ES-I3 (cell line): ENCODE measurements at regions not wholly inside any gene's neighbourhood (a gene's known extent, or its start where the extent isn't known, plus 50 kb on each side); places are given as distances from the start of the nearest gene placed in this dataset.

Experiments
- H3K36me3 ChIP-seq: 2 replicates; pipeline ENCODE4 v1.6.1; 2013; ENCODE audit warnings: mild to moderate bottlenecking, low read length, control low read depth, moderate library complexity; ENCODE audit not compliant: insufficient read depth
- H3K4me1 ChIP-seq: 2 replicates; pipeline ENCODE4 v1.6.1; 2013; ENCODE audit warnings: mild to moderate bottlenecking, control low read depth, low read length; ENCODE audit not compliant: insufficient read depth
- H3K9ac ChIP-seq: 2 replicates; pipeline ENCODE4 v1.6.1; 2013; ENCODE audit warnings: low read depth, mild to moderate bottlenecking, low read length, moderate library complexity
- H3K9me3 ChIP-seq: 2 replicates; pipeline ENCODE4 v1.6.1; 2013; ENCODE audit warnings: mild to moderate bottlenecking, low read length, moderate library complexity; ENCODE audit not compliant: control insufficient read depth, insufficient read depth

DNA sequence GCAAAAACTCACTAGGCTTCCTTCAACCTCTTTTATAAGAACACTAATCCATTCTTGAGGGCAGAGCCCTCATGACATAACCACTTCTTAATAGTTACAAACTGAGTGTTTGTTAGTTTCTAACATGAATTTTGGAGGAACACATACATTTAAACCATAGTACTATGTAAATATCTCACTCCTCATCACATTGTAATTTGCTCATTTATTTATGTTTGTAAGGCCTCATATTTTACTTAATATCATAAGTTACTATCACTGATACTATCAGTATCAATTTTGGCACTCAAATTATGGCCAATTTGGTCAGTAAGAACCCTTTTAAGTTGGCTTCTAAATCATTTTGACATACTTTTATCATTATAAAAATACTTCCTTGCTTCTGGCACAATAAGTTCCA lies 603.1 kb downstream of the ZEB2 start:
- Histone ChIP-seq H3K36me3 (no peaks in the 10 kb centered on the region), H3K4me1 (no peaks in the 10 kb centered on the region), H3K9ac (no peak overlapping the region), H3K9me3 (peaks cover 13% of the 10 kb centered on the region)

DNA sequence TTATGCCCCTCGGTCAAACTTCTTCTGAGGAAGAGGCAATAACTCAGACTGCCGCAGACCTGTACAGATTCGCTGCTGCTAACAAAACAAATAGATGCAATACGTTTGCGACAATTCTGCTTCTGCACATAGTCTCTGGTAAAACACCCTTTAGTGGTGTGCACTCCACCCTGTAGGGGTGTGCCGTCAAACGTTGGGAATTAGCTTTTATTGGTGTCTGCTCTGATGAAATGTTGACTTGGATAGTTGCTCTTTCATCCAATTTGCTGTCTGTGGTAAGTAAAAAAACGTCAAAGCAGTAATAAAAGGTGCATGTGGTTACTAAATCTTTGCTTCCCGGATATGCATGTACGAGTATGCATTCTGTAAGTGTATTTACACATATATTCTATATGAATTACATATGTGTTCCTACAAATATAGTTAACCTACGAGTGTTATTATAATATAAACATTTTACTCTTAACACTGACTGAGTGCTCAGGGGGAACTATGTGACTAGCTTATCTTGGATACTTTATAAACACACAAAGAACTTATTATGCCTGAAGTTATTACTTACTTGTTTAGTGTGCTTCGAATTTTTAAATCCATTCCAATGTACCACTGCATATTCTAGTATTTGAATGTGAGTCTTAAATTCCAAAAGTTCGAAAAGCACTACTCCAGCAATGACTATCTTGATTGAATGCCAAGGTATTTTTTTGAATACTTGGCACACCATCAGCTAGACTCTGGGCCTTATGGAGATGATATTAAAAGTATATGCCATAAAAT lies 610.2 kb downstream of the ZEB2 start:
- Histone ChIP-seq H3K4me1 (peaks cover 11% of the 10 kb centered on the region), H3K9me3 (no peaks in the 10 kb centered on the region), H3K36me3 (no peaks in the 10 kb centered on the region), H3K9ac (no peak overlapping the region)

DNA sequence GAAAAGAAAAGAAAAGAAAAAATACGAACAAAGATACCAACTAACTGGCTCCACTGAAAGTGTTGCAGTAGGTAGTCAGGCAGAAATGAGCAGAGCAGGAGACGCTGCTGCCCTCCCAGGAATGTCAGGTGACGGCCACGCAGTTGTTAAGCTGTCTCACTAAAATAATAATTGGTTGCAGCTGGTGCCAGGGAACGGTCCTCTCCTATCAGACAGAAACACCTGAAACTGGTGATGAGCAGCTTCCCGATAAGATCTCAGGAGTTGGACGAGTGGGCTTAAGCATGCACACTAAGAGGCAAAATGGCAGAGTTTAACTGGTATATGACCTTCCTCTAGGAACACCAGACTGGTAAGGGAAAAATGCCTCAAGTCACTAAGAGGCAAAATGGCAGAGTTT lies 611.1 kb downstream of the ZEB2 start:
- peaks cover 11% of the 10 kb centered on the region for H3K4me1 ChIP-seq
- no peaks in the 10 kb centered on the region for H3K36me3 ChIP-seq
- H3K9me3 ChIP-seq = no peaks in the 10 kb centered on the region

DNA sequence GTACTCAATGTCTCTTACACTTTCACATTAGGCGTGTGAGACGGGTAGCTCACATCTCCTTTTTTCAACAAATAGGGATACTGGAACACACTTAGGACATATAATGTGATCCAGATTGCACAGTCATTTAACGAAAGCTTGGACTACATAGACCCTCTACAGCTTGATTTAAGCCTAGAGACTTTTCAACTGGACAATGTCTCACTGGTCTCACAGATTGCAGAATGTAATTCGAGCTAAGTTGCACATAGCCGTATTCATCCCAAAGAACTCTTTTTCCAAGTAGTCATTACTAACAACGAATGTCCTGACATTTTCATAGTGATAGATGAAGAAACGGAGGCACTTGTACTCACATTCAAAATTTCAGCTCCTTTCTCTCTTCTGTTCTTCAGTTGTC lies 612.1 kb downstream of the ZEB2 start:
- no peaks in the 10 kb centered on the region for H3K36me3 ChIP-seq
- peaks cover 11% of the 10 kb centered on the region for H3K4me1 ChIP-seq
- no peaks in the 10 kb centered on the region for H3K9me3 ChIP-seq
- no peak overlapping the region for H3K9ac ChIP-seq

More for the DNA sequence above, 611.1 kb downstream of the ZEB2 start:
- H3K9ac ChIP-seq = no peak overlapping the region

DNA sequence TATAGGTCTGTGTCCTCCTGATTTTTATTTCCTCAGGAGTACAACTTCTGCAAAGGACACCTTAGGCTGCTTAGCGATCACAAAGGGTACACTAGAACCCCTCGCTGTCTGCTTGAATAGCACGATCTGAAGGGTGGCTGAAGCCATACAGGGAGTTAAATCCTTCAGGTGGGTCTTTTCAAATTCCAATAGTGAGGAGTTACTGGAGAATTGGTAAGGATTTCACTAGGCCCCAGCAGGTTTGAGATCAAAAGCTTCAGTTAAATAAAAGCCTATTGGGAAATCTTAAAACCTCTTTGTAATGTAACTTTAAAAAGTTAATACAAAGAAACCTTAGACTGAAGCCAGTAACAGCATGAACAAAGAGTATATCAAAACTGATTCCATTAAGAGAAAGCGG lies 613.1 kb downstream of the ZEB2 start:
- peaks cover 11% of the 10 kb centered on the region for H3K4me1 ChIP-seq
- no peak overlapping the region for H3K9ac ChIP-seq
- H3K36me3 ChIP-seq = no peaks in the 10 kb centered on the region
- H3K9me3 ChIP-seq = no peaks in the 10 kb centered on the region

DNA sequence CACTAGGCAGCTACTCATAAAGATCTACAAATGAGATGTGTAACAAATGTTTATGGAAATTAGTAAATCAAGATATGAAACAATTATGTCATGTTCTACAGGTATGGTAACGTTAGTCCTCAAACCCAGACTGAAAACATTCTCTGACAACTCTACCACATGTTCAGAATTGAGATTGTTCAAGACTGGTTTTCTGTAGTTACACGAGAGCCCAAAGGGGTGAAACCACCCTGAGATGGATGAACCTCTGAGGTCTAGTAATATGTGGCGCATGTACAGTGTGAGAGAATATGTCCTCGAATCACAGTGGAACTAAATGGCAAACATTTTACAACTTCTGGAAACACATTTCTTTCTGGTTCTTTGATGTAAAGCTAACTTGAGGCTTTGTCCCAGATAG lies 614.3 kb downstream of the ZEB2 start:
- Histone ChIP-seq H3K4me1 (peaks cover 18% of the 10 kb centered on the region), H3K9ac (no peak overlapping the region), H3K9me3 (no peaks in the 10 kb centered on the region), H3K36me3 (no peaks in the 10 kb centered on the region)

DNA sequence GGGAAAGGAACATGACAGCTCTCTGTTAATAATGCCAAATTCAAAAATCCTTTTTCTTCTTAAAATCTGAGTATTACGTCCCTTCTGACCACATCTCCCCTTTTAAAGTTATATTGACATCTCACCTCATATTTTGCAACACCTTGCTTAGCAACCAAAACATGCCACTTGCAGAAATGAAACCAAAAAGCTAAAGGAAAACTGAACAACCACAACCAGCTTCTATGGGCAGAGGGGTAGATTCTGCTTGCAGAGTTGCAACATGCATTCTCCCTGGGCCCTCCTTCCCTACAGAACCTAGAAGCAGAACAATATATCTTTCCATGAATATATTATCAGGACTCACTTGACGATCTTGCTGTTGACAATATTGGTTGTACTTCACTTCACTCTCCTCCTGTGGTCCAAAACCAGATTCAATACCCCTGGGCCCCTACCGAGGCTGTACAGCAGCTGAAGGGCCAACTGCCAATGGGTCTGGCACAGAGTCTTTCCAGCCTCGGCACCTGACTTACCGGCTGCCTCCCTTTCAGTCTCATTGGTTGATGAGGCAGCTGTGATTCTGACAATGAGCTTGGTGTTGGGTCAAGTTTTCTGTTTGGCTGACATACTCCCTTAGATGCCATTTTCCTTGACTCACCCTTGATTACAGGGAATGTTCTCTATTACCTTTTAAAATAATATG lies 616.6 kb downstream of the ZEB2 start:
- no peaks in the 10 kb centered on the region for H3K9me3 ChIP-seq
- no peaks in the 10 kb centered on the region for H3K36me3 ChIP-seq
- peaks cover 18% of the 10 kb centered on the region for H3K4me1 ChIP-seq
- H3K9ac ChIP-seq = no peak overlapping the region

DNA sequence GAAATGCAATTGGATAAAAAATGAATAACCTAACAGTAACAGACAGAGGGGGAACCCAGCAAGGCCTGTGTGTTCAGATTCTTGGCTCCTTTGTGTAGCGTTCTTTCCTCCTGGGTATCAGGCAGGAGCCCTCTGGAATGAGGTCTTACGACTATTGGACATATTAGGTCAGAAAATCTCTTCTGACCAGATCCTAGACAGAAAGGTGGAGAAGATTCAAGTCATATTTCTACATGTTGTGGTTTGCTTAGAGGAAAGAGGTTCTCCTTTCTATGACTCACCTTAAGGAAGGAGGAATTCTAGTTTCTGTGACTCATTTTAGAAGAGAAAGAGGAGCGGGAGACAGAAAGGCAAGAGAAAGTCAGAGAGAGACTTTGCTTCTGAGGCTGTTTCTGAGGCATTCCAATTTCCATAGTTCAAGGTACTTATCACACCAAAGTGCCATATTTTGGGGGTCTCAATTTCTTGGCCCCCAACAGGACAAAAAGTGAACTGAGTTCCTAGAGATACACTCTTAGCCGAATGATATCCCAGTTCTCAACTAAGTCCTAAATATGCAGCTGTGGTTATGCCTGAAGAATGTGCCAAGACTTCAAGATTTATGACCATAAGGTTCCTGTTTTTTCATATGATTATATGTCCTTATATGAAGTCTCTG lies 618.6 kb downstream of the ZEB2 start:
- no peak overlapping the region for H3K9ac ChIP-seq
- no peaks in the 10 kb centered on the region for H3K9me3 ChIP-seq
- no peaks in the 10 kb centered on the region for H3K36me3 ChIP-seq
- peaks cover 6% of the 10 kb centered on the region for H3K4me1 ChIP-seq

DNA sequence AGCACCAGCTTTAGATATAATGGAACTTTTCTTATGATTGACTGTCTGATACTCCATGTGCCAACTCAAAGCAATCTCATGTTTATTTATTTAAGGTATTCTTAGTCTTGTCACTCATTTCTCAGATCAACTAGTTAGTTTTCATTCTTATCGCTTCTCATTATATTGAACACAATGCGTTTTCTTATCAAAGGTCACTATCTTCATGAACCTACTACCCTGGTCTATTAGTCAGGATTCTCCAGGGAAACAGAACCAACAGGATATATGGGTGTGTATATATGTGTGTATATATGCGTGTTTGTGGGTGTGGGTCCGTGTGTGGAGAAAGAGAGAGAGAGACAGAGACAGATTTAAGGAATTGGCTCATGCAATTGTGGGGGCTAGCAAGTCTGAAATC lies 619.9 kb downstream of the ZEB2 start:
- H3K9ac ChIP-seq = no peak overlapping the region
- no peaks in the 10 kb centered on the region for H3K9me3 ChIP-seq
- no peaks in the 10 kb centered on the region for H3K36me3 ChIP-seq
- H3K4me1 ChIP-seq = peaks cover 6% of the 10 kb centered on the region; the same call in 1 of the 2 replicates

DNA sequence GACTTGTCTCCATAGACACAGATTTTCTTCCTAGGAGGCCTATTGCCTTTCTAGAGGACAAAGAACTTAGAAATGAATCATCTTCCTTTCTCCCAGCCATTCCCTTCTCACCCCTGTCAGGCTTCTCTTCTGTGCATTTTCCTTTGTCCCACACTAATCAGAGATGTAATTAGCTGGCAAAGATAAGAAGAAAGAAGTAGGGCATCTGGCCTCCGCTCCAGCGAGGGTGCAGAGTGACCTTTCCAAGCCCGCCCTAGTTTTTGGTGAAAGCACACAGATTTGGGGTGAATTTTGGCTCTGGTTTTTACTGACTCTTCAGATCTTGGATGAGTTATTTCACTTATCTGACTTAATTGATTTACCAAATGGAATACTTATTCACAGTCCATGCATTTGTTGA lies 626.5 kb downstream of the ZEB2 start:
- no peaks in the 10 kb centered on the region for H3K36me3 ChIP-seq
- no peaks in the 10 kb centered on the region for H3K9me3 ChIP-seq
- H3K4me1 ChIP-seq = peaks cover 24% of the 10 kb centered on the region
- no peak overlapping the region for H3K9ac ChIP-seq

DNA sequence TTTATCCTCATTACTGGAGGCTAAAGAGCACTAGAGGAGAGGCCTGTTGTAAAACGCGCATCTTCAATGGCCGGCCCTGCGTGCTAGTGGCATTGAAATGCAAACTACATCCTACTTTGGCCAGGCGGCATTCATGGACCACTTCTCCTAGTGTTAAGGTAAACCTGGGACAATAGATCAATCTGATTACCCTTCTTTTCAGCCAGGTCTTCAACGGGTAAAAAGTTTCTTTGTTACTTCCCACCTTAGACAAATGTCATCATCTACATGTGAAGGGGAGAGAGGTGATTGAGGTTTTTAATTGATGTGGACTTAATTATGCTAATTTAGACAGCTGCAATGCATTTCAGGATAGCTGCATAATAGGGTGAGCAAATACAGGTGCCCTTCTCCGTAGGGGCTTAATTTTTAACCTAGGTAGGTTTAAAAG lies 628.0 kb downstream of the ZEB2 start:
- Histone ChIP-seq H3K4me1 (peaks cover 24% of the 10 kb centered on the region), H3K9me3 (no peaks in the 10 kb centered on the region), H3K36me3 (no peaks in the 10 kb centered on the region), H3K9ac (peak overlapping the region; percentile 23; the same call in 1 of the 2 replicates)

DNA sequence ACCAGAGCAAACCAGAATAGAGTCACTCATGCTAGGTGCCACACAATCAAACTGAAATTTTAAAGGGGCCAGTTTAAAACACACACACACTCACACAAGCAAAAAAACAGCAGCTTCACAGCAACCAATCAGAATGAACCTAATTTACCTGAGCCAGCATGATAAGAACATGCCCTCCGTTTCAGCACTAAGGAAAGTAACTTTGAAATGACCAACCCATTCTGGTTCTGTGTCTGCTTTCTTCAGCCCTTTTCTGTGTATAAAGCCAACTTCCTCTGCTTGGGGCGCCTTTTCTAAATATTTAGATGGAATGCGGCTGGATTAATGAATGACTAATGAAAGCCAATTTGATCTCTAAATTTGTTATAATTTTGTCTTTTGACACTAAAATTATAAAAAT lies 629.1 kb downstream of the ZEB2 start:
- no peaks in the 10 kb centered on the region for H3K36me3 ChIP-seq
- peaks cover 24% of the 10 kb centered on the region for H3K4me1 ChIP-seq
- H3K9ac ChIP-seq = no peak overlapping the region
- no peaks in the 10 kb centered on the region for H3K9me3 ChIP-seq

DNA sequence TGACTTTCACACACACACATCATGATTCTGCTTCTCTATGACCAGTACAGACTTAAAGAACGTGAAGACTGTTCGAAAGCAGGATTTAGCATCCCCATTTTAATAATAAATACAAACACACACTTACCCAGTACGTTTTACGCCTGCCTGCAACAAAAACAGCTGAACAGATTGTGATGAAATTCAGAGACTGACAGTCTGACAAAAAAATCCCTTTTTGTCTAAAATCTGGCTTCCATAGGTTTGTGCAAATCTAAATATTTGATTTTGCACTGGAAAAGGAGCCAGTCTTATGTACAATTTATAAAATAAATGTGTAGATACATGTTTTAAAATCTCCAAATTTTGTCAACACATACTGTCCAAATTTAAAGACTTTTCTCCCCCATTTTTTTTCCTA lies 630.7 kb downstream of the ZEB2 start:
- no peak overlapping the region for H3K9ac ChIP-seq
- H3K9me3 ChIP-seq = no peaks in the 10 kb centered on the region
- H3K4me1 ChIP-seq = peaks cover 24% of the 10 kb centered on the region
- H3K36me3 ChIP-seq = no peaks in the 10 kb centered on the region

DNA sequence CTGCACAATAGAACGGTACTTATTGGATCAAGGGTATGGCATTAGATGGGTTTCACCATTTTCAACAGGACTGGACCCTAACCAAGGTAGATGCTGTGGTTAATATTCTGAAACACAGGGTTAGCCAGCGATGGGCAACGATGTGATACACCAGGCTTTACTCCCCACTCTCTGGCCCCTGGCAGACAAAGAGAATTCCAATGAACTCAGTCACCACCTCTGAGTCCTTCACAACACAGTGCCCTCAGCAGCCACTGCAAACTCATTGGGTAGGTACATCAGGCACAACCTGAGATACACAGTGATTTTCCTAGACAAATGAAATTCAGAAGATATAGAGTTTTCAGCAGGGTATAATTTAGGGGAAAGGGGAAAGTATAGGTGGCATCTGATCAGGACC lies 634.5 kb downstream of the ZEB2 start:
- Histone ChIP-seq H3K4me1 (no peaks in the 10 kb centered on the region; the same call in 1 of the 2 replicates), H3K9ac (no peak overlapping the region), H3K9me3 (no peaks in the 10 kb centered on the region), H3K36me3 (no peaks in the 10 kb centered on the region)

DNA sequence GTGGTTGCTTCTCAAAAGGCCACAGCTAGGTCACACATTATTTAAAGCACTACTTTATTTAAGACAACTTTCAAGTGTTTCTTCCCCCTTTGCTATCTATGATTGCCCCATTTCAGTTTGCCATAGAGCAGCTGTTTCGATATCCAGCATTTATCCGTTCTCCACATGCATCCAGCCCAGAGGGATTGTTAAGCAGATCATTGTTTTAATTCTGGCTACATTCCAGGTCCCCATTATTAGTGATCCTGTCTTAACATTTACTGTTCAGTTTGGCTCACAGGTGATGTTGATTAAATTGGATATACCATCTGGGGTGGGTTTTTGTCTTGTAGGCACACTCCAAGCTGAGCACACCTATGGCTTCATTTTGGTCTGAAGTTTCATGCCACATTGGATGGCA lies 638.7 kb downstream of the ZEB2 start:
- Histone ChIP-seq H3K36me3 (no peaks in the 10 kb centered on the region), H3K9me3 (no peaks in the 10 kb centered on the region), H3K9ac (no peak overlapping the region), H3K4me1 (peaks cover 14% of the 10 kb centered on the region)
